Activated naive CD4-positive, alpha-beta T cell treated with anti-CD3 and anti-CD28 coated beads, Interleukin-2, amount 10 ng/mL, durations not matched to agents 7 days and 5 days (primary cell): ENCODE measurements at regions not wholly inside any gene's neighbourhood (a gene's known extent, or its start where the extent isn't known, plus 50 kb on each side); places are given as distances from the start of the nearest gene placed in this dataset.

Source experiments
- CTCF ChIA-PET: fragments of 350-600 bp; sonication (Branson Sonifier 250); formaldehyde crosslinking; loops from one replicate; lab custom pipeline; 2021; ENCODE audit warnings: antibody characterized with exemption; lab: Charles Lee
- DNase-seq: peaks from one replicate; pipeline ENCODE4 v3.0.0-alpha.2; 2020
- H3K27ac Mint-ChIP-seq: one replicate; pipeline ENCODE4 v1.8.0; 2021; ENCODE audit warnings: mild to moderate bottlenecking, moderate library complexity, mixed read lengths
- H3K27me3 Mint-ChIP-seq: one replicate; pipeline ENCODE4 v1.8.0; 2021; ENCODE audit warnings: mild to moderate bottlenecking, mixed read lengths
- H3K36me3 Mint-ChIP-seq: one replicate; pipeline ENCODE4 v1.8.0; 2021; ENCODE audit warnings: mixed read lengths
- H3K4me1 Mint-ChIP-seq: one replicate; pipeline ENCODE4 v1.8.0; 2021; ENCODE audit warnings: mixed read lengths
- H3K4me3 Mint-ChIP-seq: one replicate; pipeline ENCODE4 v1.8.0; 2021; ENCODE audit warnings: mild to moderate bottlenecking, moderate library complexity, mixed read lengths
- H3K9me3 Mint-ChIP-seq: one replicate; pipeline ENCODE4 v1.8.0; 2021; ENCODE audit warnings: mixed read lengths

DNA sequence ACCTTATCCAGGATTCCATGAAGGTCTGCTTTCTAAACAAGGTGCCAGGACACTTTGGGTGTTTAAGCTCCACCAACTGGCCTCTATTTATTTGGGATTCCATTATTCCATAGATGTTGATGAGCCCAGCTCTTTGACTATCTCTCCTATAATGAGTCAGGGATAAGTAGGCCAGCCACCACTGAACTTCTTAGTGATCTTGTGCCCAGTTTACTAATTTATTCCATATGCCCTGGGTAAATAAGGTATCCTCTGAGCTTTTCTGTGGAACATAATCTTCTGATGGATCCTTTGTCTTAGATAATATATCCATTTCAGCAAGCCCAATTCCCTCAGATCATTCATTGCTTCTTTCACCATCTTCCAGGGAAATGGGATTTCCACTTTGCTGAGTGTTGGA is 535.0 kb downstream of the FOXG1 start:
- Mint-ChIP-seq H3K9me3 (peaks cover 28% of the 10 kb centered on the region), H3K27me3 (no peaks in the 10 kb centered on the region), H3K27ac (no peak overlapping the region), H3K4me1 (no peaks in the 10 kb centered on the region), H3K36me3 (no peaks in the 10 kb centered on the region), H3K4me3 (no peak overlapping the region)
- no peak for DNase-seq
- CTCF ChIA-PET: no interaction called here

DNA sequence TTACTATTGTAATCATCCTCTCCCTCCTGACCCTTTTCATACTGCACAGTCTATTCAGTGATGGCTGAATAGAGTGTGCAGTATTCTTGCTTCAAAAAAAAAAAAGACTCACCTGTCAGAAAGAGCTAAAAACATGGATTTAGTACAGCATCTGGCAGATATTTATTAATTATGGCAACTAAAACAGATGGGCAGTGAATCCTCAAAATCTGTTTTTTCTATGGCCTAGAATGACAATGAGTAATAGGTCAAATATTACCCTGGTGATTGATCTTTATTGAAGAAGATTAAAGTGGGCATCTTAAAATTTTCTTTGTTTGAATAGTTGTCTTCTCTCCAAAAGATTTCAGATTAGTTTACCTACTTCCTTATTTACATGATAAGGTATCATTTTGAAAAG is 543.6 kb downstream of the FOXG1 start:
- no peaks in the 10 kb centered on the region for H3K27me3 Mint-ChIP-seq
- DNase-seq: no peak
- no peak overlapping the region for H3K4me3 Mint-ChIP-seq
- CTCF ChIA-PET: no interaction called here
- H3K4me1 Mint-ChIP-seq: no peaks in the 10 kb centered on the region
- H3K27ac Mint-ChIP-seq: no peak overlapping the region
- H3K36me3 Mint-ChIP-seq: no peaks in the 10 kb centered on the region
- peaks cover 13% of the 10 kb centered on the region for H3K9me3 Mint-ChIP-seq

DNA sequence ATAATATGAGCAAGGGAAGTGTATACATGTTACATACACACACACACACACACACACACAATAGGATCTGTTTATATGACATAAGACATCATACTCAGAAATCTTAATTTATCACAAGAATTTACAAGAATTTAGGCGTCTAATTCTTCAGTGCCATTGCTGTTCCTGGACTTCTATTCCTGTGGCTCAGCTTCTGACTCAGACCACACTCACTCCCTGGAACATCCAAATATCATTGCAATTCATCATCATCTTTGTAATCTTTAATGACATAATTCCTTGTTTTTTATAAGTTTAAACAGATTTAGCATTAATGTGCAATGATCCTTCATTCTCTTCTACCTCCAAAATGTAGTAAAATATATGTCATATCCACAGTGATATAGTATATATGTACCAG is 544.2 kb downstream of the FOXG1 start:
- no peak for DNase-seq
- H3K27ac Mint-ChIP-seq: no peak overlapping the region
- no peak overlapping the region for H3K4me3 Mint-ChIP-seq

DNA sequence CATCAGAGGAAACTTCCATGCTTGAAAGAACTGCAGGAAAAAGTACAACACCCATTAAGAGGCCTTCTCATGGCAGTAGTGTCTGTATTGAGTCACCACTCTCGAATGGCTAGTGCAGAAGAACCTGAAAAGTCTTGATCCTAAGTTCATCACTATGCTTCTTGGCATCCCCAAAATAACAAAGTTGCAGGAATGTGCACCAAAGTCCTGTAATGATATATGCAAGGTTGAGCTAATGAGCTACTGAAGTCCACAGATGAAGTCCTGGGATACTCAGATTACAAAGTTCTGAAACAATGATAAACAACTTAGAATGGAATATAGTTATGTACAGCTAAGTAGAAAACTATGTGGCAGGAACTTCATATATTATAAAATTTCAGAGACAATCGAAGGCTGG is 545.4 kb downstream of the FOXG1 start:
- H3K4me3 Mint-ChIP-seq: no peak overlapping the region
- CTCF ChIA-PET: no interaction called here
- no peak overlapping the region for H3K27ac Mint-ChIP-seq
- peaks cover 13% of the 10 kb centered on the region for H3K9me3 Mint-ChIP-seq
- no peak for DNase-seq
- H3K4me1 Mint-ChIP-seq: no peaks in the 10 kb centered on the region
- no peaks in the 10 kb centered on the region for H3K36me3 Mint-ChIP-seq
- no peaks in the 10 kb centered on the region for H3K27me3 Mint-ChIP-seq

More for the DNA sequence above, 544.2 kb downstream of the FOXG1 start:
- Mint-ChIP-seq H3K4me1 (no peaks in the 10 kb centered on the region), H3K27me3 (no peaks in the 10 kb centered on the region), H3K9me3 (peaks cover 13% of the 10 kb centered on the region), H3K36me3 (no peaks in the 10 kb centered on the region)
- CTCF ChIA-PET: no interaction called here

DNA sequence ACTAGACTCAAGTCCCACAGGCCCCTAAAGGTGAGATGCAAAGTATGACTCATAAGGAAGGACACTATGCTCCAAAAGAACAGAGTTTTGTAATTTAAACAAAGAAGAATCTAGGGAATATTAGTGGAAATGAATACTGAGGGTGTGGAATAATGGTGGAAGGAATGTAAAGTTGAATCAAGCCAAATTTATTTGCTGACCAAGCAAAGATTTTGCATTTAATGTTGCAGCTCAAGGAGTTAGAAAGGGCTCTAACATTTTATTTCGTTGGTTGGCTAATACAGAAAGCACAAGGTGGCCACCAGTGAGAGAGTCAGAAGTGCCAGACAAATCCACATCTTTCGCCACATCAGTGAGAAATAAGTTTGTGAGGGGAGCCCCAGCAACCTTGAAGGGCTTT is 550.3 kb downstream of the FOXG1 start:
- no peaks in the 10 kb centered on the region for H3K27me3 Mint-ChIP-seq
- H3K4me3 Mint-ChIP-seq: no peak overlapping the region
- no peak for DNase-seq
- no peak overlapping the region for H3K27ac Mint-ChIP-seq
- H3K4me1 Mint-ChIP-seq: no peaks in the 10 kb centered on the region
- CTCF ChIA-PET: no interaction called here
- H3K36me3 Mint-ChIP-seq: no peaks in the 10 kb centered on the region
- H3K9me3 Mint-ChIP-seq: peaks cover 17% of the 10 kb centered on the region

DNA sequence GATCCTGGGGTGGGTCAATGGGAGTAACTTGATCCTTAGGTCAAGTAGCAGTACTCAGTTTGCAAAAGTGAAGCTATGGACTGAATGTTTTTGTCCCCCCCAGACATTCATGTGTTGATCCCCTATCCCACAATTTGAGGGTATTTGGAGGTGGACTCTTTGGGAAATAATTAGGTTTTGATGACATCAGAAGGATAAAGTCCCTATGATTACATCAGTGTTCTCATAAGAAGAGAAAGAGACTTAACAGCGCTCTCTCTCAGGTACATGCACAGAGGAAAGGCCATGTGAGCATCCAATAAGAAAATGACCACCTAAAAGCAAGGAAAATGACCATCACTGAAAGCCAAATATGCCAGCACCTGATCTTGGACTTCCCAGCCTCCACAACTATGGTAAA is 550.8 kb downstream of the FOXG1 start:
- no peak for DNase-seq
- Mint-ChIP-seq H3K27me3 (no peaks in the 10 kb centered on the region), H3K27ac (no peak overlapping the region), H3K9me3 (peaks cover 17% of the 10 kb centered on the region), H3K4me1 (no peaks in the 10 kb centered on the region), H3K36me3 (no peaks in the 10 kb centered on the region), H3K4me3 (no peak overlapping the region)
- CTCF ChIA-PET: no interaction called here

DNA sequence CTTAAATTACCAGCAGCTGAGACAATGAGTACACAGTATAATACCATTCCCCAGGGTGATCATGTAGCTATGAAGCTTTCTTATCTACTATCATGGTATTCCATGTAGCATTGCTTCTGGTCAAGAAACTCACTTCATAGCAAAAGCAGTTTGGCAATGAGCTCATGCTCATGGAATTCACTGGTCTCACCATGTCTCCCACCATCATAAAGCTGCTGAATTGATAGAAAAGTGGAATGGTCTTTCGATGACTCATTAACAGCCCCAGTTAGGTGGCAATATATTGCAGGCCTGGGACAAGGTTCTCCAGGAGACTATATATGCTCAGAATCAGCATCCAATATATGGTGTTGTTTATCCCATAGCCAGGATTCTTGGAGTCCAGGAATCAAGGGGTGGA is 553.7 kb downstream of the FOXG1 start:
- H3K9me3 Mint-ChIP-seq: peaks cover 10% of the 10 kb centered on the region
- no peak overlapping the region for H3K4me3 Mint-ChIP-seq
- DNase-seq: no peak
- H3K27me3 Mint-ChIP-seq: no peaks in the 10 kb centered on the region
- CTCF ChIA-PET: interaction anchor here (0.7 kb wide), 1 partner anchor 559 kb away, joined by 3 read pairs; no protein-coding TSS in a partner anchor
- no peaks in the 10 kb centered on the region for H3K36me3 Mint-ChIP-seq
- no peaks in the 10 kb centered on the region for H3K4me1 Mint-ChIP-seq
- H3K27ac Mint-ChIP-seq: no peak overlapping the region

DNA sequence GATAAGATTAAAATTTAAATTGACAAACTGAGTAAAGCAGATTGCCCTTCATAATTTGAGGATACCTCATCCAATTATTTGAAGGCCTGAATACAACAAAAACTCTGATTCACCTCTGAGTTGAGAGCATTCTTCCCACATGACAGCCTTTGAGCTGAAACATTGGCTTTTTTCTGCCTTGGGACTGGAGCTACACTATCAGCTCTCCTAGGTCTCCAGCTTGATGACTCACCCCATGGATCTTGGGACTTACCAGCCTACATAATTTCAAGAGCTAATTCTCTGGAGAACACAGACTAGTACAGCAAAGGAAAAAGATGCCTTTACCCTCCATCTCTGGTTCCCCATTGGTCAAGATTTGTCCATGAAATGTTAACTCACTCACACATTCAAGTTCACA is 555.1 kb downstream of the FOXG1 start:
- Mint-ChIP-seq H3K27me3 (no peaks in the 10 kb centered on the region), H3K9me3 (peaks cover 10% of the 10 kb centered on the region), H3K36me3 (no peaks in the 10 kb centered on the region), H3K27ac (no peak overlapping the region), H3K4me1 (no peaks in the 10 kb centered on the region), H3K4me3 (no peak overlapping the region)
- DNase-seq: no peak
- CTCF ChIA-PET: no interaction called here

DNA sequence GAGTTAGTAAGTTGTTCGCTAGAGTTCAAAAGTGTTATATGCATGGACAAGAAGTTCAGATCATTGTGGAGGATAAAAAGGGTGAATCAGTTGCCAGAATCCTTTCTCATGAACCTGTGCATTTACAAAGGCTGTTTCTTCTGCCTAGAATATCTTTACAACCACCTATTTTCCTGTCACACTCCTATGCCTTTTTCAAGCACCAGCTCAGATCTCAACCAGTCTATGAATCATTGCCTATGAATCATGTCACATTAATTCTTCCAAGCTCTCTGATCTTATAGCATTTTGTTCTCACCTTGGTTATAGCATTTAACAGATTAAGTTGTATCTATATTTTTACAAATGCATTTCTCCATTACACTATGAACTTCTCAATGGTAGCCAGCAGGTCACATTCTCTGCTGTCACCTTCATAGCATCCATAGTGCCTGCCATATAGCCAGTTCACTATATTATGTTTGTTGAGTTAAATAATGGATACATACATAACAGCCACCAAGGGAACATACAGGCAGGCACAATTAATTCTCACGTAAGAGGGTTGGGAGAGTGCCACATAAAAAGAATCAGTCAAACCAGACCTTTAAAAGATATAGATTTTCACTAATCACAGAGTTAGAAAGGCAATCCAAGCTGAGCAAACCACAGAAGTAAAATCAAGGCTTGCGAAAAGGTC is 573.0 kb downstream of the FOXG1 start:
- Mint-ChIP-seq H3K36me3 (no peaks in the 10 kb centered on the region), H3K4me1 (no peaks in the 10 kb centered on the region), H3K9me3 (peaks cover 16% of the 10 kb centered on the region), H3K4me3 (no peak overlapping the region), H3K27ac (no peak overlapping the region), H3K27me3 (no peaks in the 10 kb centered on the region)
- no peak for DNase-seq
- CTCF ChIA-PET: no interaction called here

DNA sequence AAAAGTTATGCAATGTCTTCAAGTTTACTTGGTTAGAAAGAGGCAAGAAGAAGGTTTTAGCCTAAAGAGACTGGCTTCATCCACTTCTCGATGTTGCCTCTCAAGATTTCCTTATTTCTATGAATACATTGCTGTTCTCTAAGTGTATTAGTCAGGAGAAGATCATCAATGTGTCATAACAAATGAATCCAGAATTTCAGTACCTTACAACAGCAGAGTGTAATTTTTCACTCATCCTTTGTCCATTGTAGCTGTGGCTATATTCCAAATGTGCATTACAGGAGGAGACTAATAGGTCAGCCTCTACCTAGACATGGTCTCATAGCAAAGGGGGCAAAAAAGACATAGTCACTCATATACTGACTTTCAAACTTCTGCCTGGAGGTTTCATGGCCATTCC is 579.1 kb downstream of the PRKD1 start:
- Mint-ChIP-seq H3K27me3 (no peaks in the 10 kb centered on the region), H3K36me3 (no peaks in the 10 kb centered on the region), H3K27ac (no peak overlapping the region), H3K4me3 (no peak overlapping the region), H3K4me1 (no peaks in the 10 kb centered on the region), H3K9me3 (peaks cover 7% of the 10 kb centered on the region)
- DNase-seq: no peak
- CTCF ChIA-PET: no interaction called here

DNA sequence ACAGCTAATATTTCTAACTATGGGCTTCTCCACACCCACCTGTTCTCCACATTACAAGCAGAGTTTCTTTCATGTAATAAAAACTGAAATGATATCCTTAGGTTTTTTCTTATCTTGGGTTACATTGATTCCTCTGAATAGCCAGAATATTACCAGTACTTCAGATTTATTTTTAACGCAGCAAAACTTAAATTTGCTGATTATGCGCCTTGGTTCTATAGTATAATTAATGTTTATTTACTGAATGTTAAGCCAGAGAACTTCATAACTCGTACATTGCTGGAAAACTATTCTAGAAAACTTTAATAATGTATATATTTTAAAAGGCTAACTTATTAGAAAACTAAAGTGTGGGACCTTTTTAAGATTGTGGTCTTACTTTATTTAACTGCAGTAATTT is 577.2 kb downstream of the PRKD1 start:
- no peak for DNase-seq
- Mint-ChIP-seq H3K27me3 (no peaks in the 10 kb centered on the region), H3K27ac (no peak overlapping the region), H3K4me3 (no peak overlapping the region), H3K4me1 (no peaks in the 10 kb centered on the region), H3K9me3 (peaks cover 7% of the 10 kb centered on the region), H3K36me3 (no peaks in the 10 kb centered on the region)
- CTCF ChIA-PET: no interaction called here

DNA sequence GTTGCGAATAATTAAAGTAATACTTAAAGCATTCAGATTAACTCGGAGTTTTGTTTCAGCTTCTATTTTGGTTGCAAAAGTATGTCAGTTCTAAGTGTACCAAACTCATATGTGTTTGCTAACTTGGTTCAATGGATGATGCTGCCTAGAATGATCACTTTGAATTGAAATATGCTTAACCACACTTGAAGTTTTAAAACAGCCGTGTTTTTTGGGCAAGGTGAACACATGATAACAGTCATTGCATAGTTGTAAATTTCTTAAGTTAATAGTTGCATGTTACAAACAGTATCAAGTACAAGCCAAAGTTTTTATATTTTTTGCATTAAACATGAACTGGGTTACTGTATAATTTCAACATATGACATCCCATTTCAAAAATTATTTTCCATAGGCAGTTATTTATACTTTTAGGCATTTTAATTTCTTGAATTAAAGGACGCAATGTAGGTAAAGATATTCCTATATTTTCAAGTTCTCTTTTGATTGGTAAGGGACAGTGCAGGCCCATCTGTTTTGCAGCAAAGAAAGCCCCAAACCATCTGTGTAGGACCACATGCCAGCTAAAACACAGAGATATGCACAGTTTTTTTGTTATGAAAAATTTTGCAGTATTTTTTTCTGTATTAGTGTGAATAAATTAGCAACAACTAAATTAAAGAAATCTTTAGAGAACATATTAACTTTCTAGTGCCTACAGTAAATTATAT is 575.5 kb downstream of the PRKD1 start:
- no peak overlapping the region for H3K4me3 Mint-ChIP-seq
- no peak for DNase-seq
- no peaks in the 10 kb centered on the region for H3K4me1 Mint-ChIP-seq
- H3K36me3 Mint-ChIP-seq: no peaks in the 10 kb centered on the region
- peaks cover 11% of the 10 kb centered on the region for H3K9me3 Mint-ChIP-seq
- H3K27me3 Mint-ChIP-seq: no peaks in the 10 kb centered on the region
- no peak overlapping the region for H3K27ac Mint-ChIP-seq
- CTCF ChIA-PET: no interaction called here

DNA sequence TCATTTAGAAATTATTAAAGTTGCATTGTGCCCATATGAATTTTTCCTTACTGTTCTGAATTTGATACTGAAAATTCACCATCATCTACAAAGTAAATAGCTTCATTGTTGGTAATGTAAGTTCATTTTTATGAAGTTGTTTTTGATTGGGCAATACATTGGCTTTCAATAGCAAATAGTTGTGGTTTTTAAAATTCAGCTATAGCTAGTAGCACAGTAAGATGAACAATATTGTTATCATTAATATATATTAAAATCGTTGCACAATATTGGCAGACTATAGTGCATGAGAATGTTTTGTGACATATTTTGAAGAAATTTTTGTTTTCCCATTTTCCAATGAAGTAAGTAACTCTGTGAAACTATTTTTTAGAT is 575.0 kb downstream of the PRKD1 start:
- no peak for DNase-seq
- Mint-ChIP-seq H3K27me3 (no peaks in the 10 kb centered on the region), H3K36me3 (no peaks in the 10 kb centered on the region), H3K9me3 (peaks cover 12% of the 10 kb centered on the region), H3K4me3 (no peak overlapping the region), H3K27ac (no peak overlapping the region), H3K4me1 (no peaks in the 10 kb centered on the region)
- CTCF ChIA-PET: no interaction called here

DNA sequence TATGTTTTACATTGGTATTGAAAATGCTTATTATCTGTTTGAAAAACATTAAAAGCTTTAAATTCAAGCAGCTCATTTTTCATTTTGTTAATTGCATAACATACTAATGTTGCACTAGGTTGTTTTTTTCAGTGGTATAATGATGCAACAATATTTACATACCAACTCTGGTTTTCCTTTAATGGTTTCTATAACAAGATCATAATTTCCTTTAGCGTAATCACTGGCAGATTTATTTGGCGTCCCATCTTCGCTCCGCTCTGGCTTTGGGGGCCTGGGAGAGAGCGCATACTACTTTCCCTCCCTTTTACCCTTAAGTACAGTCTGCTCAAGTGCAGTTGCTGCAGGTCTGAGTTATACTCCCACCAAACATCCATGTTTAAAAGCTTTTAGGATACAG is 574.1 kb downstream of the PRKD1 start:
- no peaks in the 10 kb centered on the region for H3K4me1 Mint-ChIP-seq
- CTCF ChIA-PET: no interaction called here
- no peaks in the 10 kb centered on the region for H3K27me3 Mint-ChIP-seq
- H3K4me3 Mint-ChIP-seq: no peak overlapping the region
- no peak overlapping the region for H3K27ac Mint-ChIP-seq
- peaks cover 12% of the 10 kb centered on the region for H3K9me3 Mint-ChIP-seq
- H3K36me3 Mint-ChIP-seq: no peaks in the 10 kb centered on the region
- DNase-seq: no peak

DNA sequence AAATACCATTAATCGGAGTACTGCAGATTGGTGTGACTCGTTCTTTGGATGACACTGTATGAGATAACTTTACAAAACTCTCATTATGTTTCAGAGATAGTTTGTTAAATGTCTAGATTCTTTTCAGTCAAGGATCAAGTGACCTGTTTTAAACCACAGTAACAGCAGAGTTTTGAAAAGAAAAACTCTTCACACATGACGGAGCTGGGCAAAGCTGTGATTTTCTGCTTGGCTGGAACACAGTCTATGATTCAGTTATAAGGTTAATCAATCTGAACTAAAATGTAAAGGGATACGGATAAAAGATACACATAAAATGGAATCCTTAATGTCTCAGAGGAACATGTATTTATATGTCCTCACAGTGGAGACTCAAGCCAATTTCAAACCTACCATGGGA is 573.2 kb downstream of the PRKD1 start:
- Mint-ChIP-seq H3K27me3 (no peaks in the 10 kb centered on the region), H3K4me1 (no peaks in the 10 kb centered on the region), H3K9me3 (peaks cover 7% of the 10 kb centered on the region), H3K36me3 (no peaks in the 10 kb centered on the region), H3K4me3 (no peak overlapping the region), H3K27ac (no peak overlapping the region)
- CTCF ChIA-PET: no interaction called here
- DNase-seq: no peak
